22Rv1 (cell line): ENCODE measurements at regions not wholly inside any gene's neighbourhood (a gene's known extent, or its start where the extent isn't known, plus 50 kb on each side); places are given as distances from the start of the nearest gene placed in this dataset.

Source experiments
- H3K27ac ChIP-seq: fragments of 450-650 bp; 2 replicates; pipeline ENCODE4 v1.5.1; 2017
- ZFX ChIP-seq: fragments of 450-650 bp; IDR thresholded peaks from 2 replicates; pipeline ENCODE4 v1.6.1; 2017; ENCODE audit warnings: antibody characterized with exemption, borderline replicate concordance
- TF ChIP-seq, protein P1 (sequence below): fragments of 450-650 bp; IDR thresholded peaks from 2 replicates; pipeline ENCODE4 v1.5.1; 2017; ENCODE audit warnings: mild to moderate bottlenecking

DNA sequence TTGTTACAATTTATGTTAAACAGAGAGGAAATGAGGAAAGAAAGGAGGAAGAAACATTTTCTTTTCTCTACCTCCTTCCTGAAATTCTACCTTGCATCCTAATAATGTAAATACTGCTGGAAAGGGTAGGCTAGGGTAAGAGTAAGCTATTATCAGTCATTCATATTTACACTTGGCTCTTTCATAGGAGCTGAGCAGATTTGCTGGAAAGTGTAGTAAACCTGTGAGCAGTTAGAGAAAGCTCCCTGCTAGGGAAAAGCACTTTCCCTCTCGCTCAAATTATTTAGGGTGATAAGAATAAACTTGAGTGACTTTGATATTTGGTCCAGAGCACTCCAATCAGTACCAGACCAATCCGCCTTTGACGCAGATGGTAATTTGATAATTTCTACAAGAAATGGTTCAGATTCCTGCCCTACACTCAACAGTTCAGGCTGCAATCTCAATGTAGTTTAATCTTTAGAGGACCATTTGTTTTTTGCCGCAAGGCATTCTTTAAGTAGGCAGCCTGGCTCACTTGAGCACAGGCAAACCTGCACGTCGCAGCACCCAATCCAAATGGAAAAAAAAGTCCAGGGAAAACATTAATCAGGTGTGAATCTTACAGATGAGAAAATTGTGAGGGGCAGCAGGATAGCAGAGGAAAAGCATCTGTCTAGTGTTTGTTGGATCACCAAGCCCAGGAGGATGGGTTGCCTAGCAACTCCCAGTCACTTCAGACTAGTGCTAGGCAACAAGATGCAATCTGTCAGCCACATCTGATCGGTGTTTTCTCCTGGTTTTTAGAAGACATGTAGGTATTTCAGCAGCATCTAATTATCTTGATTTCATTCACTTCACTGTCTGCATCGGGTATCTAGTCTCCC lies 68.6 kb upstream of the KL start:
- TF ChIP-seq, protein P1, sequence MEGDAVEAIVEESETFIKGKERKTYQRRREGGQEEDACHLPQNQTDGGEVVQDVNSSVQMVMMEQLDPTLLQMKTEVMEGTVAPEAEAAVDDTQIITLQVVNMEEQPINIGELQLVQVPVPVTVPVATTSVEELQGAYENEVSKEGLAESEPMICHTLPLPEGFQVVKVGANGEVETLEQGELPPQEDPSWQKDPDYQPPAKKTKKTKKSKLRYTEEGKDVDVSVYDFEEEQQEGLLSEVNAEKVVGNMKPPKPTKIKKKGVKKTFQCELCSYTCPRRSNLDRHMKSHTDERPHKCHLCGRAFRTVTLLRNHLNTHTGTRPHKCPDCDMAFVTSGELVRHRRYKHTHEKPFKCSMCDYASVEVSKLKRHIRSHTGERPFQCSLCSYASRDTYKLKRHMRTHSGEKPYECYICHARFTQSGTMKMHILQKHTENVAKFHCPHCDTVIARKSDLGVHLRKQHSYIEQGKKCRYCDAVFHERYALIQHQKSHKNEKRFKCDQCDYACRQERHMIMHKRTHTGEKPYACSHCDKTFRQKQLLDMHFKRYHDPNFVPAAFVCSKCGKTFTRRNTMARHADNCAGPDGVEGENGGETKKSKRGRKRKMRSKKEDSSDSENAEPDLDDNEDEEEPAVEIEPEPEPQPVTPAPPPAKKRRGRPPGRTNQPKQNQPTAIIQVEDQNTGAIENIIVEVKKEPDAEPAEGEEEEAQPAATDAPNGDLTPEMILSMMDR: no peak
- TF ChIP-seq ZFX: no peak
- no peak overlapping the region for H3K27ac ChIP-seq

DNA sequence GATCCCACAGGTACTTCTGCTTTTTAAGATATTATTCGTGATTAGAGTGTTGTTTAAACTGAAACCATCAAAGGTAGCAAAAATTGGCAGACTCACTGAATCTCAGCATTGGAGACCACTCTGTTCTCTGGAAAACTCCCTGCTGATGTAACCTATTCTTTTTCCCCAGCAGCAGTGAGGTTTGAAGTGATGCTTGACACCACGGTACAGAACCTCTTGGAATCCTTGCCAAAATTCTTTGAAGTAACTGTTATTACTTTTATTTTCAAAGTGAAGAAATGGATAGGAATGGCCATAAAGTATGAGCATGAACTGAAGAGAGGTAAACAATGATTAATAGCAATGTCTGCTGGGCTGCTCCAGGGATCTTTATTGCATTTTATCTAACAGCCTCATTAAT lies 66.4 kb upstream of the KL start:
- TF ChIP-seq, protein P1: no peak
- TF ChIP-seq ZFX: no peak
- no peak overlapping the region for H3K27ac ChIP-seq

DNA sequence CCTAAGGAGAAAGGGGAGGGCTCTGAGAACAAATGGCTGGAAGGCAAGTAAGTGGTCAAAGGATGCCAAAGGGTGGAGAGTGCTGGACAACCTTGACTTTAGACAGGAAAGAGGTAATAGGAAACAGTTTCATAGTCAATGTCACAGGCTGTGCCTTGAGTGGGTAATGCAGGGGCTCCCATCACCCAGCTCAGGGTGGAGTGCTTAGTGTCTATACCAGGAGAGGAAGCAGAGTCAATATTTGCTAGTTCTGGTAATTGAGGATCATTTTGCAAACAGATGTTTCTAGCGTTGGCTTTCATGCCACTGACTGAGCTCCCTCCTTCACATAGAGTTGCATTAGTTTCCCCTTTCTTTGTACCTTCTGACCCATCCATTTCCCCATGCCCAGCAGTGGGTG lies 64.6 kb upstream of the KL start:
- no peak overlapping the region for H3K27ac ChIP-seq
- TF ChIP-seq, protein P1: no peak
- no peak for TF ChIP-seq ZFX

DNA sequence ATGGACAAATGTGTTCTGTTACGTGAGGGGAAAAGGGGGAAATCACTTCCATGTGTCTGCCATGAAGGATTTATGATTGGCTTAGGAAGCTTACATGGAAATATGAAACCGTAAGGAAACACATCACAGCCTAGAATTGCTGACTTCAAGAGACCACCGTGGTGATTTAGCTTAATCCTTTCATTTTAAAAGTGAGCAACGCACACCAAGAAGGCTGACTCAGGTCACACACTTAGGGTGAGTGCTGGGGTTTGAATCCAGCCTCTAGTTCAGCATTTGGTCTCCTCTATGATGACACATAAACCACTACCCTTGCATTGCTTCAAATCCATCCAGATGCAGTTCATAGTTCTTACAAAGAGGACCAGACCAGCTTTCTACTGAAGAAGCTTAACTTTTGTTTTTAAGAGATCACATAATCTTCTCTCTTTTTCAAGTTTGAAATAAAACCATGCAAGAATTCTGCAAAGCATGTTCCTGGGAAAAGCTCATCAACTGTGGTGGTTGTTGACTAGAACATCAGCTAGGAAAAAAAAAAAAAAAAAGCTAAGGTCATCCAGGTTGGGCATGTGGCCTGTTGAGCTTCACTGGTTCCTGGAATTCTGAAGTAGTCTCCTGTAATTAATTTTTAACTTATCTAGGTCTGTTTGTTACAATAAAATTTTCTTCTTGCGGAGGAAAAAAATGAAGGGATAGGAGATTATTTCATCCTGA lies 60.2 kb upstream of the KL start:
- no peak for TF ChIP-seq ZFX
- TF ChIP-seq, protein P1: no peak
- H3K27ac ChIP-seq: no peak overlapping the region

DNA sequence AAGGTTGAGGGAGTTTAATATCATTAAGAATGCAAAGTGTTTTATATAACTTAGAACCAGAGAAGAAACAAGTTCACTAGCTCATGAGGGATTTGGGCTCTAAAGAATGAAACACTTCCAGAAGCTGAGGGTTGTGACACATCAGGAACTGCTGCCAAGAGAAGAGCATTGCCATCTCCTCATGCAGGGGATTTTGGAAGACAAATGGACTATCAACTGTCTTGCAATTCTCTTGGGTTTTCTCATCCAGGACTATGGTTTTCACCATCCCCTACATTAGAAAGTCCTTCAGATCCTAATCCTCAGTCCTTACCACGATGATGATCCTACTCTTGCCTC lies 59.7 kb upstream of the KL start:
- TF ChIP-seq, protein P1: no peak
- no peak for TF ChIP-seq ZFX
- no peak overlapping the region for H3K27ac ChIP-seq

DNA sequence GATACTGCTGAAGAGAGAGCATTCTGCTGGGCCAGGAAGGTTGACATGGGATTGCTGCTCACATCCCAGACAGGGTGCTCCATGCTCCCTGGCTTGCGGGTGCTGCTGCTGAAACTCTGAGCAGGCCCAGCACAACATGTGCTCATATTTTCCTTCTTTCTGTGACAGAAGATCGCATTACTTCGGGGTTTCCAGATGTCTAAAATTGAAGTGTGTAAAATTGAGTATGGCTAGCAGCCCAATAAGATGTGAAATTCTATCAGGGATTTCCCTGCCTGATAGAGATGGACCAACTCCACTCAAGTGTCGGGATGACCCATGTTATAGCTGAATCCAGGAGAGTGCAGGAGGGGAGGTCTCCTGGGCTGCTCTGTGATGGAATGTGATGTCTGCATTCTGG lies 55.6 kb upstream of the KL start:
- no peak for TF ChIP-seq ZFX
- TF ChIP-seq, protein P1: no peak
- H3K27ac ChIP-seq: no peak overlapping the region

DNA sequence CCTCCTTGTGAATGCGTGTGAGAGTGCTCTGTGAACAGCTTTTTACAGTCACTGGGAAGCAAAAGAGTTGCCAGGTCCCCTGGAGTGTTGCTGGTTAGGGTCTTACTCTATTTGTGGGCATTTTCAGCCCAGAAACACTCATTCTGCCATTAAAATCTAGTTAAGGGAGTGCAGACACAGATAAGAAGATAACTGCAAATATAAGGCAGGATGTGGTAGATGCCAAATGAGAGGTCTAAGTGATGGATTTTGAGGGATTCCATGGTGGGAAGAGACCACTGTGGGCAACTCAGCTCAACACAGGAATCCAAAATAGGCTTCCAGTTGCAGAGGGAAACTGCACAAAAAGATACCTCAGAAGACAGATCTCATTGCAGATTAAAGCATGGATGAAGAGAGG lies 54.5 kb upstream of the KL start:
- TF ChIP-seq ZFX: no peak
- TF ChIP-seq, protein P1: no peak
- H3K27ac ChIP-seq: no peak overlapping the region
